ENCODE measurements at regions not wholly inside any gene's neighbourhood (a gene's known extent, or its start where the extent isn't known, plus 50 kb on each side); places are given as distances from the start of the nearest gene placed in this dataset.

DNA sequence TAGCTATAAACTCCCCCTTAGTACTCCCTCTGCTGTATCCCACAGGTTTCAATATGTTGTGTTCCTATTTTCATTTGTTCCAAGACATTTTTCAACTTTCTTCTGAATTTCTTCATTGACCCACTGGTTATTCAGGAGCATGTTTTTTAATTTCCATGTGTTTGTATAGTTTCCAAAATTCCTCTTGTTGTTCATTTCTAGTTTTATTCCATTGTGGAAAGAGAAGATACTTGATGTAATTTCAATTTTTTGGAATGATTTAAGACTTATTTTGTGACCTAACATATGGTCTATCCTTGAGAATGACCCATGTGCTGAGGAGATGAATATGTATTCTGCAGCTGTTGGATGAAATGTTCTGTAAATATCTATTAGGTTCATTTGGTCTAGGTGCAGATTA lies 497.2 kb downstream of the BCKDHB start:
- ChIA-PET CTCF (ENCODE audit: partially characterized antibody) (interaction anchor here (0.7 to 1.1 kb wide), 5 partner anchors 22 to 390 kb away, joined by 3 read pairs; no protein-coding TSS in a partner anchor), POLR2A (ENCODE audit: partially characterized antibody) (no interaction called here)
- no peak for FAIRE-seq
- Histone ChIP-seq H4K5ac (ENCODE audit: insufficient read length, low read depth, low read length) (no peak overlapping the region), H3K4me1 (replicated peaks in 1 of 4; ENCODE audit: control insufficient read depth in 3 of 4, insufficient read depth in 4 of 4, low read length in 3 of 4) (no peaks in the 10 kb centered on the region), H3K56ac (replicated peaks; ENCODE audit: insufficient read length, low read depth, low read length) (no peak overlapping the region), H2BK15ac (ENCODE audit: low read length) (no peak overlapping the region), H3K9me3 (ENCODE audit: insufficient read depth in 2 of 2, low read depth in 1 of 2, low read length in 1 of 2) (no peaks in the 10 kb centered on the region), H3K79me2 (ENCODE audit: control insufficient read depth in 1 of 2, insufficient read depth in 2 of 2, low read length in 2 of 2) (no peaks in the 10 kb centered on the region), H3K79me1 (ENCODE audit: low read depth, low read length) (no peaks in the 10 kb centered on the region), H3K23ac (ENCODE audit: insufficient read length) (no peak overlapping the region), H3K18ac (ENCODE audit: extremely low read depth, low read length) (no peak overlapping the region), H2AK5ac (ENCODE audit: low read depth, low read length) (no peak overlapping the region), H3K14ac (ENCODE audit: insufficient read length) (no peak overlapping the region), H2BK20ac (ENCODE audit: low read length) (no peak overlapping the region), H4K91ac (replicated peaks; ENCODE audit: insufficient read length, low read length) (no peak overlapping the region), H4K20me1 (replicated peaks in 1 of 2; ENCODE audit: control insufficient read depth in 1 of 2, insufficient read depth in 2 of 2, low read length in 2 of 2) (no peaks in the 10 kb centered on the region), H3K27me3 (replicated peaks in 1 of 4; ENCODE audit: control insufficient read depth in 3 of 4, extremely low read depth in 1 of 4, insufficient read depth in 3 of 4, low read length in 3 of 4) (no peaks in the 10 kb centered on the region), H2AFZ (ENCODE audit: low read length) (no peak overlapping the region), H3K4me2 (ENCODE audit: insufficient read depth in 1 of 2, low read depth in 2 of 2, low read length in 2 of 2) (no peak overlapping the region), H2BK5ac (ENCODE audit: low read depth, low read length) (no peak overlapping the region), H2BK12ac (ENCODE audit: low read depth, low read length) (no peak overlapping the region), H3K9ac (replicated peaks in 1 of 4; ENCODE audit: extremely low read depth in 1 of 4, low read depth in 3 of 4, low read length in 3 of 4) (no peak overlapping the region), H3K27ac (ENCODE audit: low read depth, low read length) (no peak overlapping the region), H3K36me3 (ENCODE audit: control insufficient read depth in 2 of 4, insufficient read depth in 4 of 4, low read length in 3 of 4) (no peaks in the 10 kb centered on the region), H3K23me2 (ENCODE audit: low read depth, low read length) (no peaks in the 10 kb centered on the region; the same call in 1 of the 2 replicates), H3K4ac (replicated peaks; ENCODE audit: insufficient read length, low read depth, low read length) (no peak overlapping the region), H3K4me3 (ENCODE audit: extremely low read depth in 1 of 4, insufficient read depth in 2 of 4, low read depth in 3 of 4, low read length in 4 of 4) (no peak overlapping the region), H2BK120ac (replicated peaks; ENCODE audit: low read depth, low read length) (no peak overlapping the region), H4K8ac (ENCODE audit: extremely low read depth, insufficient read depth, low read length) (no peak overlapping the region)
- no peak for DNase-seq (ENCODE audit: low read depth in 1 of 2, low spot score in 2 of 2)
- TF ChIP-seq KDM1A (IDR thresholded peaks at IDR 0.05; ENCODE audit: borderline replicate concordance, low read length) (no peak), JUN (IDR thresholded peaks at IDR 0.05; ENCODE audit: low read depth, low read length) (no peak), ATF3 (IDR thresholded peaks at IDR 0.05; ENCODE audit: insufficient read depth, low read depth, low read length) (no peak), SAP30 (IDR thresholded peaks at IDR 0.05; ENCODE audit: insufficient read depth, insufficient replicate concordance, low read length) (no peak), CHD2 (IDR thresholded peaks at IDR 0.05; ENCODE audit: low read length) (no peak)

All from H1 (cell line).